Activated CD4-positive, alpha-beta T cell treated with anti-CD3 and anti-CD28 coated beads, Interleukin-2, amount 50 U/mL, for 48 hours (primary cell): ENCODE measurements at regions not wholly inside any gene's neighbourhood (a gene's known extent, or its start where the extent isn't known, plus 50 kb on each side); places are given as distances from the start of the nearest gene placed in this dataset.
"Not testable (repeated sequence)": the region's sequence is repeated elsewhere in the genome, so short reads cannot be mapped to it uniquely, and the experiment has no call there.

Experiments
- DNase-seq, 2 experiments: peaks; one replicate each; pipeline ENCODE4 v3.0.0-alpha.2; 2020

DNA sequence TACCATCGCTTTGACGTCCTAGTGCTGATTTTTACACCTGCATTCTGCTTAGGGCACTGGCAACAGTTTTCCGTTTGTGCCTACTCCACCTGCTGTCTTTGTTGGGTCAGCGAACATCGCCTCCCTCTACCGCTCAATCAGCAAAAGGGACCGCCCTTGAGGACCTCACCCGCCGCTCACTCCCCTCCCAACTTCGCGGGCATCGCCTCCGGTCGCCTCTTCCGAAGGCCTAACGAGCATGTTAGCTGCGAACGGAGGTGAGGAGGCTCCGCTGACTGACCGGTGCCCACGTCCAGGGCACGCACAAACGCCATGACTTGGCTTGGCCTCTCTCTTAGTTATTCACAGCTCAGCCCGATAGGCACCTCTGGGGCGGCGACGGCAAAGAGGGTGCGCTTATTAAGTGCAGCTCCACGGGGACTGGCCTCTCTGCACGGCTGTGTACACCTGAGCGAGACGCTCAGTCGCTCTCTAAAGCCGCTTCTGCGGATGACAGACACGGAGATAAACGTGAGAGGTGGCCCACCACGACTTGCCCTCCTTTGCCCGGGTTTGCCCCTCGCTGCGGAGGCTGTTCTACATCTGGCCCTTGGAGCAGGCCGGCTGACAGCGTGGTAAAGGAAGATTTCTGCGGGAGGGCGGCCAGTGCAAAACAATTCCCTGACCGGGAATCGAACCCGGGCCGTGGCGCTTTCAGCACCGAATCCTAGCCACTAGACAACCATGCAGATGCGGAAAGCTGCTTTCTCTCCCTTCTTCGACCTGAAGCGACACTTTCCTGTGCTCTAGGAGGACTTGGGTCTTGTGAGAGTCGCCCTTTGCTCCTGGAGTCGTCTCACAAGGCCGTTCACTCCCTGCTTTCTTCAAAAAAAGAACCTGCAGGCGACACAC is 81.6 kb upstream of the FCGR1A start:
- DNase-seq, result not testable (repeated sequence)

- peak; percentile 55 to 62 for DNase-seq
Measured at GRCh38 chr1:149708192-149708853, 74.2 kb upstream of the FCGR1A start.

DNA sequence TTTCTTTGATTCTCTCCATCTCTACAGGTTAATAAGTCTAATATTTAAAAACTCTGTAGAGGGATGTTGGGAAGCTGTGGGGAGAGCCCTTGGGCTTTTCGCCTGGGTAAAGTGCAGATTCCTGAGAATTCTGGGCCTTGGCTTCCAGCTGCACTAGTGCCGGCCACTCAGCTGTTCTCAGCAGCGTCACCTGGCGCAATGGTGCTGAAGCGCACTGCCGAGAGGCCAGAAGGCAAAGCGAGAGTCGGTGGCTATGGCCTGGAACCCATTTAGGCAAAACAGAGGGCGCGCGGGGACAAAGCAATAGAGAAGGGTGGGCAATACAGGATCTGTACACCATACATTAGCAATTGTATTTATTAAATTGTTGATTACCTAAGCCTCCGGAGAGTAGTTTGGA is 70.8 kb upstream of the FCGR1A start:
- DNase-seq, result not testable (repeated sequence)

DNA sequence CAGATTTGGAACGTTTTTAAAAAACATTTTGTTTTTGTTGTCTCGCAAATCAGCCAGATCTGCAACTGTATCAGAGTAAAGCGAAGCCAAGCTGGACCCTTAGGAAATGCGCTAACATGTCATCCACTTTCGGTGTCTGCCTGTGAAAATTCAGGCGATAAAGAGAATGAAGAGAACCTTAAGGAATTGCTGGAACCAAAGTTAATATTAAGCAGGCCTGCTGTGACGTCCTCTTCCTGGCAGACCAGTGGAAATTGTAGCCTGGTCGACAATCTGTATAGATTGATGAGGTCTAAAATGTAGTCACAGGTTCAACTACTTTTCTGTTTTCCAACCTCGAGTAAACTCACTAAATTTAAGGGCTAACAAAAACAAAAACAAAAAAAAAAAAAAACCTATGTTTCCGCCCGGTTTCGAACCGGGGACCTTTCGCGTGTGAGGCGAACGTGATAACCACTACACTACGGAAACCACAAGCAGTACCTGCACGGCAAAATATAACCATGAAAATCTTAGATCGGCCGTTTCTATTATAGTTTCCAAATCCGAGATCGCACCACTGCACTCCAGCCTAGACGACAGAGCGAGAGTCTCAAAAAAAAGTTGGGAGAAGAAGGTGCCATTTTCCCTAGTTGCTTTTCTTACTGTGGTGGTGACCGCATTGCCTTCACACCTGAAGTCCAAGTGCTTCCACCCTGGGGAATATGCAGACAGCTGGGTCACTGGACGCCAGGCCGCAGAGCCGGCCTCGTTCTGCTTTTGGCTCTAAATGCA is 70.2 kb upstream of the FCGR1A start:
- DNase-seq, result peak; percentile 59 to 64

GRCh38 chr1:149713513-149713912 is 69.0 kb upstream of the FCGR1A start:
- not testable (repeated sequence) for DNase-seq

DNA sequence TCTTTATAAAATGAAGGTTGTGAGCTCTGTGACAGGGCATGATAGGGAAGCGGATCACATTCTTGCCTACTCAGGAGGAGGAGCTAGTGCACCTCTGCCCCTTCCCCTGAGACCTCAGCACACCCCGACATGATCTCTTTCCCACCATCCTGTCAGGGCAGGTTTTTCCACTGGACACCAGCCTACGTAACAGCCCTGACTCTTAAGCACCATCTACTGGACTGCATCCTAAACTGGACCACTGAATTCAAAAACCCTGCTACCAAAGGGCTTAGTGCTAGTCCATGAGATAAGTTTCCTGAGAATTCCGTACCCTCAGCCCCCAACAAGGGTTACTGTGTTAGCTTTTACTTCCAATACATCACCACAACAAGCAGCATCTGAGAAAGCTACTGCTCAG is 68.5 kb upstream of the FCGR1A start:
- not testable (repeated sequence) for DNase-seq

DNA sequence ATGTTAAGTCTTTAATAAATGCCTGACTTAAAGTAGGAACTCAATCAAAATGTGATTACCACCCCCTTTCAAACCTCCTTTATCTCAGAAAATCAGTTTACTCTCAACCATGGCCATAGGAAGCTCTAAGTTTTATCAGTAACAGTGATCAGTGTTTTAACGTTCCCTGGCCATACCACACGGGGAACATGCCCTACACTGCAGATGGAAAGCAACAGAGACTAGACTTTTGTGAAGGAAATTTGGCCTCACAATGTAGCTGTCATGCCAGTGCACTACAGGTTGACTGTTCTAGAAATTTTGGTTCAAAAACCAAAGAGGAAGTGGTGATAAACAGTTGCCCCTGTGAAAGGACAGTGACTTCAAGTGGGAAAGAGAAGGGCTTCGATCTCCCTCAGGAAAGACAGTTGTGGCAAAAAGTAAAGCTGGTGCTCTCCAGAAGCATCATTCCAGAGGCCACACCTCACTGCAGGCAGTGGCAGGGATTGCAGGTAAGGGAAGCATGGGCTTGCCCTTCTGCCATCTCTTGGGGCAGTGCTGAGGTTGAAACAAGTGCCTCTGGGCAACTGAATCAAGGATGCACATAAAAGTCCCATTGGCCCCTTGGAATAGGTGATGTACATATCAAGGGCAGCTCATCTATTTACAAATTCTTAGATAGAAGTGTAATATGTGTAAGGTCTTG is 57.7 kb upstream of the FCGR1A start:
- DNase-seq, result not testable (repeated sequence)

- not testable (repeated sequence) for DNase-seq
Measured at GRCh38 chr1:149726688-149727087, 55.8 kb upstream of the FCGR1A start.

DNA sequence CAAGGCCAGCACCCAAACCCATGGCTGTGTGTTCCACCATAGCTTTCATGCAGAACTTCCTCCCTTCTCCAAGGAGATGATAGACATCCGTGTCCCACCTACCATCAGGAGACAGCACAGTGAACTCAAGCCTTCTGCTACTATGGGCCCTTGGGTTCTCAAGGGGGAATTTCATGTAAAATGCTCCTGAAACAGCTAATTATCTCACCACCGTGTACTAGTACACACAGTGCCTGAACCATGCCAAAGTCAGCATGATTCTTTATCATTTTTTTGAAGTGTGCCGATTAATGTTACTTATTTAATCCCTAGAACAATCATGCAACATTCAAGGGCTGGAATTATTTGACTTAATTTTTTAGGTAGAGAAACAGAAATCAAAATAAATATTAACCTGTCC is 53.9 kb upstream of the FCGR1A start:
- not testable (repeated sequence) for DNase-seq
